Activated CD4-positive, CD25-positive, alpha-beta regulatory T cell treated with anti-CD3 and anti-CD28 coated beads, Interleukin-2, amount 50 U/mL, for 24 hours (primary cell): ENCODE measurements at regions not wholly inside any gene's neighbourhood (a gene's known extent, or its start where the extent isn't known, plus 50 kb on each side); places are given as distances from the start of the nearest gene placed in this dataset.

Source experiments
- ATAC-seq, 2 donors: fragments of 150-1000 bp; cut with Tn5 transposase; one replicate each; pipeline ENCODE4 v1.10.0; 2021; ENCODE audit warnings: mild to moderate bottlenecking in 1 of 2, moderate library complexity in 1 of 2

GRCh38 chr13:89238496-89238895, 1567.3 kb downstream of the SLITRK5 start:
- no peak for ATAC-seq

DNA sequence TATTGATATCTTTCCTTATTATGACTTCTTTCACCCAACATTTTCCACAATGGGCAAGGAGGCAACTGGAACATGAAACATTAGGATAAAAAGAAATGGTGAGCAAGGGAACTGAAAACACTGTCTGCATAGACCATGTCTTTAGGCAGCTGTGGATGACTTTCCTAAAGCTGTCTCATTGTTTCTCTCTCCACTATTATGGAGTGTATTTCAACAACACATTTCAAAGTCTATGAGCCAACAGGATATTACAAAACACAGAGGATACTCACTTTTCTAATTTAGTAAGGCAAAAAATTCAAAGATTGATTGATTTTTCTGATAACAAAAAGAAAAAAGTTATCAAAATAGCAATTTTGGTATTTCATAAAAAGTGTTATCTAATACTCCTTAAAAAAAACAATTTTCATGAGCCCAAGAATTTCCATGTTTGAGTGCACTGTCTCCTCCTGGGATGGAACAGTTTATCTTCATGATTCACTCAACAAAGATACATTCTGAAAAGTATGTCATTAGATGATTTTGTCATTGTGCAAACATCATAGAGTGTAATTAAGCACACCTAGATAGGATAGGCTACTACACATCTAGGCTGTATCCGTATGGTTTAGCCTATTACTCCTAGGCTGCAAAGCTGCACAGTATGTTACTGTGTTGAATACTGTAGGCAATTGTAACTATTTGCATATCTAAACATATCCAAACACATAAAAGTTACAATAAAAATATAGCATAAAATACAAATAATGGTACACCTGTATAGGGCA, 1568.4 kb downstream of the SLITRK5 start:
- ATAC-seq, result no peak

DNA sequence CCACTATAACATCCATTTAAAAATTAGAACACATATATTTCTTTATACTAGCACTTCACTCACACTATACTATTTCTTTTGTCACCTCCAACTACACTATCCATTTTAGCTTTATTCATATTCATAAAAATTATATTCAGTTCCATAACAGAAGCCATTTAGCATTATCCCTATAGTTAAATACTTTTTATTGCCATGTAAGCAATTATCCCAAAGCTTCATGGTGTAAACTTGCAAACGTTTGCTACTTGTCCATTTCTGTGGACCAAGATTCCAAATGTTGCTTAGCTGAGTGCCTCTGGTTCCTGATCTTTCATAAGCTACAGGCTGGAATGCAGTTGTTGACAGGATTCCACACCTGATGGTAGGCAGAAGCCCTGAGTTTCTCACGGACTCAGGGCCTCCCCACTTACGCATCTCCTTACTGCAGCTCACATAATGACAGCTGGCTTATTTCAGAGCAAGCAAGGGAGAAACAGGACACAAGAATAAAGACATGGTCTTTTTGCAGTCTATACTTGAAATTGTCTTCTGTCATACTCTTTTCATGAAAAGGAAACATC, 1584.8 kb downstream of the SLITRK5 start:
- no peak for ATAC-seq

- no peak for ATAC-seq
Observed at GRCh38 chr13:89267734-89268133, 1596.6 kb downstream of the SLITRK5 start.

- no peak for ATAC-seq
Observed at GRCh38 chr13:89269737-89270136, 1598.6 kb downstream of the SLITRK5 start.

DNA sequence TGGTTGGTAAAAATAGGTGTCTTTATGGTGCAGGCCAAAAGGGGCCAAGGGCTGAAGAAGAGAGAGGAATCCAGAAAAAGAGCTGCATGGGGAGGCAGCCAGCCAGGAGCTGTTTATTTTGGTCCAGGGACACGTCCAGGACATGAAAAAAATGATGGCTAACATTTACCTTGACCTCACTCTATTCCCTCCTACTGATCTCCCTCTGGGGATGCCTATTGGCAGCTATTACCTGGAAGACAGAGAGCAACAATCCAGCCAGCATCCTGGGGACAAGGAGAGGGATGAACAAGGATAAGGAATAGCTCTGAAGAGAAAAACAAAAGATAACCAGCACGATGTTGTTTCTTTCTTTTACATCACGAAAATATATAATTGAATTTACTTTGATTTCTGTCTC, 1599.6 kb downstream of the SLITRK5 start:
- no peak for ATAC-seq

GRCh38 chr13:89279374-89279773, 1608.2 kb downstream of the SLITRK5 start:
- ATAC-seq, result no peak

DNA sequence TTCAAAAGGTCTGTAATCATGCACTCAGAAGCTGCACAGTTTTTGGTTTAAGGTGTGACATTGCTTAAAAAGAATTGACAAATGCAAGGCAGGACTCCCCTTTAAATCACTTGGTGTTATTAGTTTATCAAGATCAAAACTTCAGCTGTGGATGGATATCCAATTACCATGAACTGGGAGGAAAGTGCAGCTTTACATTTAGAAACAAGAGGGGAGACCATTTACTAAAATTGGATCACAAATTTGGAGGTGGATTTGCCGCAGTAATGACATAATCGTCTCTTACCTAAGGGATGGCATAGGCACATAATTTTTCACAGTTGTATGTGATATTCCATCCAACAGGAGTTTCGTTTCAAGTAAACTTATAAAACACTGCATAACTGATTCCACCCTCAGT, 1610.2 kb downstream of the SLITRK5 start:
- no peak for ATAC-seq

GRCh38 chr13:89282241-89282640, 1611.1 kb downstream of the SLITRK5 start:
- no peak for ATAC-seq

DNA sequence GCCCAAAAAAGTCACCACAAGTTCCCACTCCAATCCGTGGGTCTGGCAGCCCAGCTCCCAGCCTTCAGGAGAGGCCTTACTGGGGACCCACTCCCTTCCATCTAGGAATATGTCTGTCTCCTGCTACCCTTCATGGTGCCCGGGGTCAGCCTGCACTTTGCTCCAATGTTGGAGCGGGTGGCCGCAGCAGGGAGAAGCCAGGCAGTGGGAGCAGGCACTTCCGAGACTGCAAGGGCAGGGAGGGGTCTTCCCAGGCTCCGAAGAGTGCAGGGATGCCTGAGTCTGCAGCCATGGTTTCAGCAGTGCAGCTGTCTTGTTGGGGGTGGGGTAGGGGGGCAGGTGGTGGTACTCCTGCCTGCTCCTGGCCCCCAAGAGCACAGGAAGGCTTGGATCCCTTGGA, 1616.2 kb downstream of the SLITRK5 start:
- no peak for ATAC-seq

DNA sequence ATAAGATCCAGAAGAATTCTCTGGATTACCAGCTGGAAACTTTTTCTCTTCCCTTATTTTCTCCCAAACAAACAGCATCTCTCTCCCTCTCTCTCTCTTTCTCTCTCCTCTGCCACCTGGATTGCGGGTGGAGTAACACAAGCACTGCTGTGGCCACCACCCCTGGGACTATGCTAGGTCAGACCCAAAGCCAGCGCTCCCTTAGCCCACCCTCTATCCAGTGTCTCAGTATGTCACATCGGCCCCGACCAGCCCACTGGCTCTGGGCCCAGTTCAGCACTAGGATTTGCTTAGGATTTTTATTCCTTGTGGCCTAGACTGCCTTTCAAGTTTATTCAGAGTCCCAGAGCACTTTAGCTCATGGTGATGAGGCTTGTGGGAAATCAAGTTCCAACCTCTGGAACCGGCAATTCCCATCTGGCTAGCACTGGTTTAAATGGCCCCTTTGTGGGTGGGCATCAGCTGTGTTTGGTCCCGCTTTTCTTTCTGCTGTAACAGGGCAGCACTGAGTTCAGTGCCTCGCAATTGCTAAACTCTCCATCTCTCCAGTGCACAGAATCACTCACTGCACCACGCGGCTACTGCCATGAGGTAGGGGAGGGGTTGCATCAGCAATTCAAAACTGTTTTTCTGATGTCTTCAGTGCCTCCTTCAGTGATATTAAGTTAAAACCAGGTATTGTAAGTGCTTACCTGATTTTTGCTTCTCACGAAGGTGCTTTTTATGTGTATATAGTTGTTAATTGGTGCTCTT, 1623.1 kb downstream of the SLITRK5 start:
- ATAC-seq, result no peak

GRCh38 chr13:89307278-89307677, 1636.1 kb downstream of the SLITRK5 start:
- ATAC-seq, result no peak

DNA sequence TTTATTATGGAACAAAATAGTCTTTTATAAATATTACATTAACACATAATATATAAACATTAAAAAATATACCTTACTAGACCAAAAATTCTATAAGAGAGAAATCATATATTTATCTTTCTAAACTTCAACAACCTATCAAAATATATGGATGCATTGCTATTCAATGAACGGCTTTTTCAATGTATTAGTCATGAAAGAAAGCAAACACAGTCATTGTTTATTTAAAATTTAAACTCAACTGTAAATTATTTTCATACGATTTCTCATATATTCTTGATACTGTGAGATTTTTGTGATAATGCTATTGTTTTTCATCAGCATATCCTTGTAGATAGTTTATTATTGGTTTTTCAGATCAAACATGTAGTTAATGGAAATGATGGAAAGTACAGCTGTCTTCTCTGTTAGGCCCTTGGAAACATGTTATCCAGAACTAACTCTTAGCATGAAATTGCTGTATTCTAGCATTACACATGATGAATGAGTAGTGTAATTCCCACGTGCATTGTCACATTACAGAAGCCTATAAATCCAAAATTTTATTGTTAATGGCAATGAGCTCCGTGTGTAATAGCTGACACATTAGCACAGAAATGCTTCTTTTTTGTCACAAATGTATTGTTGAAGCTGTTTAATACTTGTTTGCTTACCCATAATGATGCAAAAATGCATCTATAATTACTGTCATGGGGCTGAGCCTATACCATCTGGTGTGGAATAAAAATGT, 1639.9 kb downstream of the SLITRK5 start:
- no peak for ATAC-seq

DNA sequence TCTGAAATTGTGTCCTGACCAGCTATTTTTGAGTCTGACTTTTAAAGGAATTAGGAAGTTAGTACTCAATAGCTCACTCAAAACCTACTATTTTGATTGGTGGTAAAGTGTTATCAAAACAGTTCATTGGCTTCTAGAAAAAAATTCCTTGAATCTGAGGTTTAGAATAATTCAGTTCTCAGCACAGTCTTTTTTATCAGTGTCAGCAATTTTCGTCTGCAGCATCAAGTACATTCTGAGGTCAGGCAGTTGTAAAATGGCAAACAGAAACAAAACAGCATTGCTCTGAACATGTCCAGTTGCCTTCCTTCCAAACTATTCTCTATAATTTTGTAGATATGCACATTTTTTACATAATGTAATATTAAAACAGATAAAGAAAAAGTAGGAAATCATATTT, 1644.1 kb downstream of the SLITRK5 start:
- no peak for ATAC-seq

DNA sequence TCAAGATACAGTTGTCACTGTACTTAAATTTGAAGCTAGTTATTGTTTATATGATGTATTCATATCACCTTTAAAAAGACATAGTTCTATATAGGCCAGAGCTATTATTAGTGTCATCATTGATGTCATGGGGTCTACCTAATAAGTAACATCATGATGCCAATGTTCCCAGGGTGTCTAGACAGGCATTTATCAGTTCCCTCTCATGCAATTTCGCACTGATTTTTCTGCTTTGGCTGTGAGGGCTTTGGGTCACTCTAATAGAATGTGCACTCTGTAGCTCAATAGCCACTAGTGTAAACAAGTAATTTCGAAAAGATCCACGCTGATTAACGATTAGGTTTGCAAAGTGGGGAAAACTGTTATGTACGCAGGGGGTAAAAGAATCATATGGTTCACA, 1651.3 kb downstream of the SLITRK5 start:
- no peak for ATAC-seq

DNA sequence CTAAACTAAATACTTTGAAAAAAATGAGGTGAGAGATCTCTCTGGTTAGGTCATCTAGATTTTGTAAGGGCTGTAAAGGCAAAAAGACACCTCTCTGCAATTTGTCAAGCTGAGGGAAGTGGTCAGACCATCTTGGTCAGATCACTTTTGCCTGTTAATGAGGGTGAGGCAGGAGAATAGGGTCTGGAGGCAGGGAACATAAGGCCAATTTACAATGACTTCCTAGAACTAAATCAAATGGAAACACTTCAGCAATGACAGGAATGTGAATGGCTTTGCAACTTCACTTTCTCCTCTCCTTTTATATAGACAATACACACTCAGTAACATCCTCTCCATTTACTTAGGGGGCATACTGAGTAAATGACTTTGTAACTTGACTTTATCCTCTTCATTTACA, 1653.4 kb downstream of the SLITRK5 start:
- ATAC-seq, result no peak

DNA sequence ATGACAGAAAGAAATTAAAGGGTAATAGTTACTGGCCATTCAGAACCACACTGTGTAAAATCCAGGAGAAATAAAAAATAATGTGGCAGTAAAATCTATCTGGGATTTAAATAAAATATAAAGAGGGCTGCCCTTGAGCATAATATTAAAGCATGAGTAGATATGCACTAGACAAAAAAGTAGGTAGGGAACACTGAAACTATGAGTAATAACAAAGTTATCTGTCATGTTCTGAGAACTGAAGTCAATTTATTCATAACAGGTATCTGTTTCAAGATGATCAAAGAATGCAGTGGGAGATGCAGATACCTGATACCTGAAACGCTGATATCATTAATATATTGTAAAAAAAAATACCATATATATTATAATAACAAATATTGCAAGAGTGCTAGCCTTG, 1672.0 kb downstream of the SLITRK5 start:
- no peak for ATAC-seq

- no peak for ATAC-seq
Observed at GRCh38 chr13:89352384-89352783, 1681.2 kb downstream of the SLITRK5 start.

DNA sequence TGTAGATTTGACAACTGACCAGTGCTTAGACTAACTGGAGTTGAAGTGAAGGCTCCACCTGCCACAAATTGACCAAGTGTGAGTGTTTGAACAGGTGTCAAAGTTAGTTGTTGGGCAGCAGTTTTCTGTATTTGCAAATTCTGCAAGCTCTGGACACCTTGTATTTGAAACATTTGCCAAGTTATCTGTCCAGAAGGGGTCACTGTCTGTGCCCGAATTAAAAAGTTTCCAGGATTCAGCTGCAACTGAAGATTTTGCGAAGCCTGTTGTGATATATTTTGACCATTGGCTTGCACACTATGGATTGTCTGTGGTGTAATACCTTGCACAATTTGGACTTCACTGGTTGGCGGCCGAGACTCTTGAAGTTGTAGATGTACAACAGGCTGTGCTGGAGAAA, 1690.7 kb downstream of the SLITRK5 start:
- no peak for ATAC-seq

DNA sequence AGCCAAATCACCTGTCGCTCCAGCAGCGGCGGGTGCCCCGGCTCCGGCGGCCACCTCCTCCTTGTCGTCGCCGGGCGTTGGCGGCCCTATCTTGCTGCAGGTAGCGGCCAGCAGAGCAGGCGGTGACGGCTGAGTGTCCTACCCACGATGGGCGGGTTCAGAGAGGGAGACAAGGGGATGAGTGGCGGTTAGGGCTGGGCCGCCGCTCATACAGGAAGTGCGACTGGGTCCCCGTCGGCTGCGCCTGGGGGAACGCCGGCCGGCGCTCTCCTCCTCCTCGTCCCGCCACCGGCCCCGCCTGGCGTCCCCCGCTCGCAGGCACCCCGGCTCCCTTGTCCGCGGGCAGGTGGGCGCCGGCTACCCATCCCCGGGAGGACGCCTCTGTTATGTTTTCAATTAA, 1692.0 kb downstream of the SLITRK5 start:
- no peak for ATAC-seq

GRCh38 chr13:89372193-89372592, 1701.0 kb downstream of the SLITRK5 start:
- no peak for ATAC-seq

GRCh38 chr13:89375839-89376238, 1704.7 kb downstream of the SLITRK5 start:
- no peak for ATAC-seq

- ATAC-seq, result no peak
Observed at GRCh38 chr13:89380101-89380500, 1708.9 kb downstream of the SLITRK5 start.
